A673 (cell line): ENCODE measurements at regions not wholly inside any gene's neighbourhood (a gene's known extent, or its start where the extent isn't known, plus 50 kb on each side); places are given as distances from the start of the nearest gene placed in this dataset.

ENCODE experiments used
- EZH2 ChIP-seq: fragments of 200-600 bp; sonication (generic); IDR thresholded peaks from 2 replicates; pipeline ENCODE4 v1.6.1; 2017; ENCODE audit warnings: borderline replicate concordance, low read depth, mild to moderate bottlenecking, mixed read lengths, antibody characterized with exemption, low read length; ENCODE audit not compliant: poor library complexity, severe bottlenecking
- TF ChIP-seq, protein P1 (sequence below): fragments of 300-800, 200-600 bp; sonication (generic); conservative IDR thresholded peaks from 2 replicates; pipeline ENCODE4 v1.5.1; 2017; ENCODE audit warnings: low read depth, mild to moderate bottlenecking, antibody characterized with exemption, low read length, moderate library complexity, mixed read lengths

DNA sequence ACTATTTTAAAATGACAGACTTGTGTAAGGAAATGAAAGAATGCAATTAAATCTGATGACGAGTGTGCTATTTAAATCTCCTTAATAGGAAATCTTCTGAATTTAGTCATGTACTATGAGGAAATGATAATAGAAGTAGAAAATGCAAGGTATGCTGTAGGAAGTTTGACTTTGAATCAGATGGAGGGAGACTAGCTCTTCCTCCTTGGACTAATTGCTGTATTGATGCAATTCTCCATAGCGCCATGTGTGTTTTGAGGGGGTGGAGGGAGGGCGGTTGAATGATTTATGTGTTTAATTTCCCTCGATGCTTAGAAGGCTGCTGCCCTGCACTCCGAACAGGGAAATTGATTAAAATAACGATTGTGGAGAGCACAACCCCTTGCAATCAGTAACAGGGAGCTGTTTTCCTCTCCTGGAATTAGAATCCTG, 179.0 kb upstream of the PRNP start:
- TF ChIP-seq, protein P1, sequence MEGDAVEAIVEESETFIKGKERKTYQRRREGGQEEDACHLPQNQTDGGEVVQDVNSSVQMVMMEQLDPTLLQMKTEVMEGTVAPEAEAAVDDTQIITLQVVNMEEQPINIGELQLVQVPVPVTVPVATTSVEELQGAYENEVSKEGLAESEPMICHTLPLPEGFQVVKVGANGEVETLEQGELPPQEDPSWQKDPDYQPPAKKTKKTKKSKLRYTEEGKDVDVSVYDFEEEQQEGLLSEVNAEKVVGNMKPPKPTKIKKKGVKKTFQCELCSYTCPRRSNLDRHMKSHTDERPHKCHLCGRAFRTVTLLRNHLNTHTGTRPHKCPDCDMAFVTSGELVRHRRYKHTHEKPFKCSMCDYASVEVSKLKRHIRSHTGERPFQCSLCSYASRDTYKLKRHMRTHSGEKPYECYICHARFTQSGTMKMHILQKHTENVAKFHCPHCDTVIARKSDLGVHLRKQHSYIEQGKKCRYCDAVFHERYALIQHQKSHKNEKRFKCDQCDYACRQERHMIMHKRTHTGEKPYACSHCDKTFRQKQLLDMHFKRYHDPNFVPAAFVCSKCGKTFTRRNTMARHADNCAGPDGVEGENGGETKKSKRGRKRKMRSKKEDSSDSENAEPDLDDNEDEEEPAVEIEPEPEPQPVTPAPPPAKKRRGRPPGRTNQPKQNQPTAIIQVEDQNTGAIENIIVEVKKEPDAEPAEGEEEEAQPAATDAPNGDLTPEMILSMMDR, result no peak
- TF ChIP-seq EZH2, result no peak
